ENCODE measurements at regions not wholly inside any gene's neighbourhood (a gene's known extent, or its start where the extent isn't known, plus 50 kb on each side); places are given as distances from the start of the nearest gene placed in this dataset.

- no peak for DNase-seq
Measured at GRCh38 chr2:105649534-105649933, 95.2 kb upstream of the NCK2 start.

- DNase-seq: no peak
Measured at GRCh38 chr2:105647731-105648130, 97.0 kb upstream of the NCK2 start.

DNA sequence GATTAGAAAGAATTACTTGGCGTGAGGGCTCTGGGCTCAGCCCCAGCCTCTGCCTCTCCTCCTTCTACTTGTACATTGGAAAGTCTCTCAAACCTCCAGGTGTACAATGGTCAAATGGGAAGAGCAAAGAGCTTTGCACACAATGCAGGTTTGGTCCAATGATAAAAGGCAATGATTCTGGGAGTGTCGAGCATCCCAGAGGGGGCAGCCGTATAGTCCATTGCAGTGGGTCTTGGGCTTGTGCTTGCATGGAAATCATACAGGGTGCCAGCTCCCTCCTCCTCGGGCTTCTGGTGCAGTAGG is 98.0 kb upstream of the NCK2 start:
- no peak for DNase-seq

DNA sequence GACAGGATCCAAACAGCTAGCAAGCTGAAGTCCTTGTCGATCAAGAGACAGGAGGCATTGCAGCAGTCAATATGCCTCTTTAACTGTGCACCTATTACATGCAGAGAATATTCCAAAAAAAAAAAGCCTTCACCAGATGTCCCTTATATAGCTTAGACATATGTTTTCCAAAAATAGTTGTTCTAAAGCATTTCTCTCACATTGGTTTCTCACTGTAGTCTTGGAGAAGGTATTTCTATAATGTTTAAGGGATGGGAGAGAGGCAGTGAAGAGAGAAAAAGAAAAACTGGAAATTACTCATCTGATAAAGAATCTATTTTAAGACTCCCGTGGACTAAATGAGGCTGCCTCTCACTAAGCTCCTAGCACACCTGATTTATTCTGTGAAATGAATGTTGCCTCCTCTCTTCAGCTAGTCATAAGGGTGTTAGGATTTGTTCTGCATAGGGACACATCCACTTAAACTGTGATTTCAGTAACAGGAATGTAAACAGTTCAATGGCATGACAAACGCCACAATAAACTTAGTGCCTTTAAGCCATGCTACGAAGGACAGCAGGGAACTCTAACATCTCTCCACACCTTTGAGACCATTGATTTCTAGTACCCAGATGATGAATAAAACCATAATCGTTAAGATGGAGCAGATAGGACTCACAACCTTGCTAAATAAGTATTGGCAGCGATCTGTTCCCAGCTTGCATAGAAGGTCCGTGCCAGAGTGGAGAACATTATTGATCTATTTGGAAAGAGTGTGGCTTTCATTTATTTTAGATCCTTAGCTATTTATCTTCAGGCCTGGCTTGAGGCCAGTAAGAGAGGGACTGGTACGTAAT is 98.6 kb upstream of the NCK2 start:
- no peak for DNase-seq

- DNase-seq: no peak
Measured at GRCh38 chr2:105645031-105645937, 99.4 kb upstream of the NCK2 start.

DNA sequence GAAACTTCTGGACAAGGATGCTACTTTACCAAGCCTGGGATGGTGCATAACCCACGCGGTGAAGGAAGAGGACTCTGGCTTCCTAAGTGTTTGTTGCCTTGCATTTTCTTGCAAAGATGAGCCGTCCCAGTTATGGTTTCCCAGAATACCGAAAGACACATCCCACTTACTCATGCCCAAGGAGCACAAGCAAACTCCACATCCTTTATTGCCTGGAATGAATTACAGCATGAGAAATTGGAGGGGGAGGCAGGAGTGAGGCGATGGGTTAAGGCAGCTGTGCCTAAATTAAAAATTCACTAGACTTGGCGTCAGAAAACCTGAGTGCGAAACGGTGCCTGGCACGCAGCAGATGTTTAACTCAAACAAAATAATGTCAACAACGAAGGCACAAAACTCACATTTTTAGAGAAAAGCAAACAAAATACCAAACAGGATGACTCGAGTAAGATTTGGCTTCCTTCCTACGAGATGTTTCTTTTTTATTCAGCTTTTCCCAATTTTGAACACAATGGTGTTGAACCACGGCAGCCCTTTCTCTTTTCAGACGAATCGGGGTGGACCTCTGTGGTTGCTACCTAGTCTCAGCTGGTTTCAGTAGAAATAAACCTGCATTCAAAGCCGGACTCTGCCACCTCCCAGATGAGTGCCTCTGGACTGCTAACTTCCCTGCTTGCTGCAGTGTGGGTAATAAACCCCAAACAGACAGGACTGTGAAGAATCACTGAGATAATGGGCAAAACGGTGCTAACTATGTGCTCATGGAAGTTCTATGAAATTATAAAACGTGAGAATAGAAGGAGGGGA is 100.3 kb upstream of the NCK2 start:
- no peak for DNase-seq

GRCh38 chr2:105643405-105644173 is 101.1 kb upstream of the NCK2 start:
- no peak for DNase-seq

- no peak for DNase-seq
Measured at GRCh38 chr2:105641389-105641811, 103.3 kb upstream of the NCK2 start.

- DNase-seq: no peak
Measured at GRCh38 chr2:105640246-105640645, 104.5 kb upstream of the NCK2 start.

DNA sequence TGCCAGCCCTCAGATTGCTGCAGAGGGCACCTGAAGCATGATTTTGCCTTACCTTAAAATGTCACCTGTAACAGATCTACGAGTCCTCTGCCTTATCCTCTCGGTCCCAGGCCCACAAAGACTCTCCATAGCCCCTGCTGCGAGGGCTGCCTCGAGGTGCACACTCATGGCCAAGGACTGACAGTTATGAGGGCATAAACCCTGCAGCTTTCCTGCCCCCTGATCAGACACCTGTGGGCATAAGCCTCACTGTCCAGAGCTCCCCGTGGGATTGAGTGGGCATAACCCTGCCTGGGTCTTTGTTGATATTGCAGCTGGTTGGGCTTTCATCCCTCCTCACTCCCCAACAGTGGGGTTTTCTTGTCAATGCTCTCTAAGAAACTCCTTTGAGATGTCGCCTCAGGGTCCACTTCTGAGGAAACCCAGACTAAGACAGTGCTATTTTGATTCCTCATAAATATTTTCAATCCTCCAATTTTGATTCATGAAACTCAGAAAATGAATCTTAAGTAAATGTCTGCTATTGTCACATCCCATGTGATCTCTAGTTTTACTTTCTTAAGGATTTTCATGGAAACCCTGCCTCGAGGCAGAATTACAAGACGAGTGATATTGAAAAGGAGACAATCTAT is 108.5 kb upstream of the NCK2 start:
- DNase-seq: no peak

GRCh38 chr2:105635564-105635963 is 109.1 kb upstream of the NCK2 start:
- no peak for DNase-seq

DNA sequence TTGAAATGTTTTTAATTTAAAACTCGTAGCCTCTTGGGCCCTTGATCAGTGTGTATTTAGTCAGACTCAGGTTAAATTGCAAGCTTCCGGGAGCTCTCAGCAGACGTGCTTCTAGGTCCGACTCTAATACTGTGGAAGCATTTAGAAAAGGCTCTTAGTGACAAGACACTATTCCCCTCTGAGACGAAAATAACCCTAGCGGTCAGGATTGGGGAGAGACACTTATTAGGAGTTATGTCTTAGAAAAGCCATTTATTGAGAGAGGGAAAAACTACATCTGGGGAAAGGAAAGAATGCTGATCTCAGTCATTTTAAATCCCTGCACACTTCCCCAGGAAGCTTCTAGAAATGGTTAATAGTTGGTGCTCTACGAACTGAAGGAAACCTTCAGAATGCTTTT is 110.5 kb upstream of the NCK2 start:
- DNase-seq: no peak

- no peak for DNase-seq
Measured at GRCh38 chr2:105631922-105632321, 112.8 kb upstream of the NCK2 start.

- no peak for DNase-seq
Measured at GRCh38 chr2:105631011-105631410, 113.7 kb upstream of the NCK2 start.

DNA sequence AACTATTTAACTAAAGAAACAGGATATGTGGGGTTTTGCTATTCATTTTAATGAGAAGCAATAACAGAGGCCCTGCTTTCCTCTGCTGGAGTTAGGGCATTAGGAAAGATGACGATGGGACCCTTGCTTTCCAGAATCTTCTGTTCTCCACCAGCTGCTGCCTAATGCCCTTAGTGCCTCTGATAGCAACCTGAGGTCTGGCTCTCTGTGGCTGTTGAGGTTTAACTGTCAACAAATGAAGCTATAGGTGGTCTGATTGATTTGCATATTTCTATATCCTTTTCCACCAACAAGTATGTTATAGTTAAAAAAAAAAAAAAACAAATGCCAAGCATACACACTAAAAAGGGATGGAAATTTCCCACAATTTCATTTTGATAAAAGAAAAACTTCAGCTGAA is 115.1 kb upstream of the NCK2 start:
- no peak for DNase-seq

GRCh38 chr2:105627534-105627933 is 117.2 kb upstream of the NCK2 start:
- DNase-seq: no peak

DNA sequence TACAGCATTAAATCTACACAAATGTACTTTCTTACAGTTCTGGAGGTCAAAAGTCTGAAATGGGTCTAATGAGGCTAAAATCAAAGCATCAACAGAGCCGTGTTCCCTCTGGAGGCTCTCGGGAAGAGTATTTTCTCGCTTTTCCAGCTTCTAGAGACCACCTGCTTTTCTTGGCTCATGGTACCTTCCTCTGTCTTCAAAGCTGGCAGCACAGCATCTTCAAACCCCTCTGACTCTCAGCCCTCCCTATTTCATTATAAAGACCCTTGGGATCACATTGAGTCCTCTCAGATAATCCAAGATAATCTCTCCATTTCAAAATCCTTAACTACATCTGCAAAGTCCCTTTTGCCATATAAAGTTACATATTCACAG is 117.8 kb upstream of the NCK2 start:
- DNase-seq: no peak

GRCh38 chr2:105626212-105626965 is 118.3 kb upstream of the NCK2 start:
- no peak for DNase-seq

DNA sequence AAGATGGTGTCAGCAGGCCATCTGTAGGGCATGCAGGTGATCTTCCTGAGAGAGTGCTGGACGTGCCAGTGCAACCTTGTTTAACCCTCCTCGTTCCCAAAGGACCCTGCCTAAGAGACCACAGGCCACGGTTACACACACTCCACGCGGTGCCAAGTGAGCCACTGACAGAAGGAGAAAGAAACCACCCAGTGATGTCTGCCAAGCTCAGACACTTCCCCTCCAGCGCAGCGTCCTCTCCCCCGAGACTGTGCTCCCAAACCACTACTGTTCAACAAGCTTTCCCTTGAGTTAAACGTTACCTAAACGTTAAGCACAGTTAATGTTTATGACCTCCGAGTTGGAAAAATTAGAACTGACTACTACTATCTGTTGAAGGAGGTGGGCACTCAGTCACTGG is 119.1 kb upstream of the NCK2 start:
- DNase-seq: no peak

DNA sequence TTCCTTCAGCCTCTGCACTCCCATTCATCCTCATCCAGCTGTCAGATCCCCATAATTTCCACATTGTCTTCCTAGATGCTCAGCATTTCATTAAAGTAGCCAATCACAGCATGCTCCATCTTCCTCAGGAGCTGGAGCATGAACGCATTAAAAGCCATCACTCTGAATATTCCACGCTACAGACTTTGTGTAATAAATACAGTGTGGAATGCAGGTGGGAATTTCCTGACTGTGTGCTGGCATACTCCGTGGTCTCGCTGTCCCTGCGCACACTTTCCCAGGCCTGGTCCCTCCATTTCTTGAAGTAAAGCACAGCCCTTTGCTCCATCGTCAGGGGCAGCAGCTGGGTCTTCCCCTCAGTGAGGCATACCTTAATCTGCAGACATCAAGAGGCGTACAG is 123.7 kb upstream of the NCK2 start:
- DNase-seq: no peak

DNA sequence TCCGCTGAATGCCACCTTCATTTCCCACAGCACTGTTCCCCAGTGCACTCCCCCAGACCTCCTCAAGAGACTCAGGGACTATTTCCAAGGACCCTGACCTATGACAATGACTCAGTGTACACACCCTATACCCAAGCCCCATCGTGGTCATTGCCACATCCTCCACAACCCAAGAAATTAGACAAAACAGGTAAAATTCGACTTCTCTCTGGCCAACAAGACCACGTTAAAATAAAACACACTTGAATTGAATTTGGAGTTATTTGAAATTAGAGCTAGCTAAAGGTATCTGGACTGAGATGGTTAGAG is 126.4 kb upstream of the NCK2 start:
- no peak for DNase-seq

Measured in activated CD4-positive, CD25-positive, alpha-beta regulatory T cell (primary cell).